Neural progenitor cell (in vitro differentiated cells): ENCODE measurements at regions not wholly inside any gene's neighbourhood (a gene's known extent, or its start where the extent isn't known, plus 50 kb on each side); places are given as distances from the start of the nearest gene placed in this dataset.
A peak's percentile ranks its signal among the peaks of the same experiment; 100 is the strongest.

Experiments used
- DNase-seq: peaks from one replicate; pipeline ENCODE4 v3.0.0-alpha.2; 2016; ENCODE audit warnings: low spot score
- H2AFZ ChIP-seq: fragments of 200-600 bp; sonication (generic); replicated peaks from 2 replicates; pipeline ENCODE4 v1.6.1; 2016; ENCODE audit warnings: antibody characterized with exemption
- H3F3A ChIP-seq: fragments of 200-600 bp; sonication (generic); 2 replicates; pipeline ENCODE4 v1.6.1; 2016; ENCODE audit warnings: antibody characterized with exemption, low read depth
- H3K27ac ChIP-seq: fragments of 200-600 bp; sonication (generic); 2 replicates; pipeline ENCODE4 v1.5.1; 2016; ENCODE audit warnings: mild to moderate bottlenecking
- H3K27me3 ChIP-seq: fragments of 200-600 bp; sonication (generic); 2 replicates; pipeline ENCODE4 v1.6.1; 2016; ENCODE audit warnings: mild to moderate bottlenecking, moderate library complexity
- H3K36me3 ChIP-seq: fragments of 200-600 bp; sonication (generic); 2 replicates; pipeline ENCODE4 v1.5.1; 2016
- H3K4me1 ChIP-seq: fragments of 200-600 bp; sonication (generic); 2 replicates; pipeline ENCODE4 v1.6.1; 2016; ENCODE audit warnings: mixed run types
- H3K4me2 ChIP-seq: fragments of 200-600 bp; sonication (generic); 2 replicates; pipeline ENCODE4 v1.6.1; 2016
- H3K4me3 ChIP-seq: fragments of 200-600 bp; sonication (generic); 2 replicates; pipeline ENCODE4 v1.5.1; 2016
- H3K79me2 ChIP-seq: fragments of 200-600 bp; sonication (generic); 2 replicates; pipeline ENCODE4 v1.6.1; 2016; ENCODE audit warnings: low read depth
- H3K9ac ChIP-seq: fragments of 200-600 bp; sonication (generic); 2 replicates; pipeline ENCODE4 v1.6.1; 2016
- H3K9me3 ChIP-seq: fragments of 200-600 bp; sonication (generic); 2 replicates; pipeline ENCODE4 v1.5.1; 2016; ENCODE audit warnings: low read depth
- H4K20me1 ChIP-seq: fragments of 200-600 bp; sonication (generic); 2 replicates; pipeline ENCODE4 v1.6.1; 2016; ENCODE audit warnings: low read depth
- H3K27ac Mint-ChIP-seq: 3 replicates; pipeline ENCODE4 v1.8.0; 2021; ENCODE audit warnings: mixed read lengths
- H3K27me3 Mint-ChIP-seq: 2 replicates; pipeline ENCODE4 v1.8.0; 2022; ENCODE audit warnings: low read depth, mild to moderate bottlenecking, inconsistent platforms, moderate library complexity, mixed read lengths; ENCODE audit not compliant: insufficient read depth
- H3K36me3 Mint-ChIP-seq: 3 replicates; pipeline ENCODE4 v1.8.0; 2021; ENCODE audit warnings: mixed read lengths
- H3K4me1 Mint-ChIP-seq: 3 replicates; pipeline ENCODE4 v1.8.0; 2021; ENCODE audit warnings: mixed read lengths
- H3K4me3 Mint-ChIP-seq: 3 replicates; pipeline ENCODE4 v1.8.0; 2021; ENCODE audit warnings: mild to moderate bottlenecking, moderate library complexity, mixed read lengths
- H3K9me3 Mint-ChIP-seq: 3 replicates; pipeline ENCODE4 v1.8.0; 2020; ENCODE audit warnings: mixed read lengths
- EZH2 ChIP-seq: fragments of 200-600 bp; sonication (generic); IDR thresholded peaks from 2 replicates; pipeline ENCODE4 v1.6.1; 2017; ENCODE audit warnings: antibody characterized with exemption, mild to moderate bottlenecking, moderate library complexity
- EZH2phosphoT487 ChIP-seq: fragments of 200-600 bp; sonication (generic); IDR thresholded peaks from 2 replicates; pipeline ENCODE4 v1.6.1; 2017; ENCODE audit warnings: antibody characterized with exemption
- TF ChIP-seq, protein P1 (sequence below): fragments of 200-600 bp; sonication (generic); IDR thresholded peaks from 2 replicates; pipeline ENCODE4 v1.5.1; 2017; ENCODE audit warnings: antibody characterized with exemption, mild to moderate bottlenecking

DNA sequence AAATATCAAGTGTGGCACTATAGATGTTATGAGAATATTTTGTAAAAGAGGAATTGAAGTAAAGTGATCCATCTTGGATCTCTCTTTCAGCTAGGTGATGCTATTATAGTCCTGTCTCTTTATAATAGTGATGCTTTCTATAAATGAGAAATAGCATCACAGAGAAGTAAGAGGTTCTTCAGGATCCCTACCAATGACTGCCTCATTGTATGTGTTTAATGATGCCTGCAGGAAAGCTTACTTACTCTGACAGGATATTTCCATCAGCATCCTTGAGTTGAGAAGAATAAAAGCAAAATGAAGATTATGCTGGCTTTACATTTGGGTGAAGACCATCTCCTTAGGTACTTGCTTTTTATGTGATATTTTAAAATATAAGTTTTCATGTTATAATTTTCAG, 846.0 kb upstream of the LRFN5 start:
- Histone ChIP-seq H3K36me3 (no peaks in the 10 kb centered on the region), H4K20me1 (no peaks in the 10 kb centered on the region), H3K4me3 (no peak overlapping the region), H2AFZ (no peak overlapping the region), H3K4me1 (peaks cover 10% of the 10 kb centered on the region), H3K9ac (no peak overlapping the region), H3F3A (no peaks in the 10 kb centered on the region), H3K27ac (no peak overlapping the region), H3K9me3 (no peaks in the 10 kb centered on the region), H3K4me2 (no peak overlapping the region), H3K27me3 (no peaks in the 10 kb centered on the region), H3K79me2 (no peaks in the 10 kb centered on the region)
- Mint-ChIP-seq H3K27ac (no peak overlapping the region), H3K36me3 (no peaks in the 10 kb centered on the region), H3K4me1 (no peaks in the 10 kb centered on the region), H3K4me3 (no peak overlapping the region), H3K9me3 (peaks cover 4% of the 10 kb centered on the region), H3K27me3 (no peaks in the 10 kb centered on the region)
- DNase-seq = peak; percentile 10
- TF ChIP-seq EZH2phosphoT487 (no peak), EZH2 (no peak)
- TF ChIP-seq, protein P1, sequence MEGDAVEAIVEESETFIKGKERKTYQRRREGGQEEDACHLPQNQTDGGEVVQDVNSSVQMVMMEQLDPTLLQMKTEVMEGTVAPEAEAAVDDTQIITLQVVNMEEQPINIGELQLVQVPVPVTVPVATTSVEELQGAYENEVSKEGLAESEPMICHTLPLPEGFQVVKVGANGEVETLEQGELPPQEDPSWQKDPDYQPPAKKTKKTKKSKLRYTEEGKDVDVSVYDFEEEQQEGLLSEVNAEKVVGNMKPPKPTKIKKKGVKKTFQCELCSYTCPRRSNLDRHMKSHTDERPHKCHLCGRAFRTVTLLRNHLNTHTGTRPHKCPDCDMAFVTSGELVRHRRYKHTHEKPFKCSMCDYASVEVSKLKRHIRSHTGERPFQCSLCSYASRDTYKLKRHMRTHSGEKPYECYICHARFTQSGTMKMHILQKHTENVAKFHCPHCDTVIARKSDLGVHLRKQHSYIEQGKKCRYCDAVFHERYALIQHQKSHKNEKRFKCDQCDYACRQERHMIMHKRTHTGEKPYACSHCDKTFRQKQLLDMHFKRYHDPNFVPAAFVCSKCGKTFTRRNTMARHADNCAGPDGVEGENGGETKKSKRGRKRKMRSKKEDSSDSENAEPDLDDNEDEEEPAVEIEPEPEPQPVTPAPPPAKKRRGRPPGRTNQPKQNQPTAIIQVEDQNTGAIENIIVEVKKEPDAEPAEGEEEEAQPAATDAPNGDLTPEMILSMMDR = no peak

DNA sequence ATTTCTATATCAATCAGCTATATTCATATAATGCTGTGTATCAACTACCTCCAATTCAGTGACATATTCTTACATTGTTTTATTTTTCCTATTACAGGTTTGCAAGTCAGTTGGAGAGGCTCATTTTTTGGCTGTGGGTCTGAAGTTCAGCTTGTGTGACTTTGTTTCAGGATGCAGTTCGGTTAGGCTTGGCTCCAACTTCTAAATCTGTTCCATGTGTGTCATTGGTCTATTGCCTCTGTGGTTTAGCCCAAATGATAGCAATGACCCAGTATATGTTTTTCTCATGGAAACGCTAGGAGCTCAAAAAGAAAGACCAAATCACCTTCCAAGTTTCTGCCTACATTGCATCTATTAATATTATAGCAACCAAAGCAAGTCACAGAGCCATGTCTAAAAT, 848.6 kb upstream of the LRFN5 start:
- Mint-ChIP-seq H3K4me3 (no peak overlapping the region), H3K27me3 (no peaks in the 10 kb centered on the region), H3K9me3 (peaks cover 4% of the 10 kb centered on the region), H3K36me3 (no peaks in the 10 kb centered on the region), H3K4me1 (no peaks in the 10 kb centered on the region), H3K27ac (no peak overlapping the region)
- Histone ChIP-seq H3K79me2 (no peaks in the 10 kb centered on the region), H3K27ac (no peak overlapping the region), H3K36me3 (no peaks in the 10 kb centered on the region), H3K9me3 (peaks cover 3% of the 10 kb centered on the region), H2AFZ (no peak overlapping the region), H3K9ac (no peak overlapping the region), H3K4me2 (no peak overlapping the region), H3F3A (no peaks in the 10 kb centered on the region), H3K4me1 (peaks cover 10% of the 10 kb centered on the region), H3K27me3 (no peaks in the 10 kb centered on the region), H3K4me3 (no peak overlapping the region), H4K20me1 (no peaks in the 10 kb centered on the region)
- no peak for DNase-seq
- TF ChIP-seq EZH2 (no peak), EZH2phosphoT487 (no peak)

DNA sequence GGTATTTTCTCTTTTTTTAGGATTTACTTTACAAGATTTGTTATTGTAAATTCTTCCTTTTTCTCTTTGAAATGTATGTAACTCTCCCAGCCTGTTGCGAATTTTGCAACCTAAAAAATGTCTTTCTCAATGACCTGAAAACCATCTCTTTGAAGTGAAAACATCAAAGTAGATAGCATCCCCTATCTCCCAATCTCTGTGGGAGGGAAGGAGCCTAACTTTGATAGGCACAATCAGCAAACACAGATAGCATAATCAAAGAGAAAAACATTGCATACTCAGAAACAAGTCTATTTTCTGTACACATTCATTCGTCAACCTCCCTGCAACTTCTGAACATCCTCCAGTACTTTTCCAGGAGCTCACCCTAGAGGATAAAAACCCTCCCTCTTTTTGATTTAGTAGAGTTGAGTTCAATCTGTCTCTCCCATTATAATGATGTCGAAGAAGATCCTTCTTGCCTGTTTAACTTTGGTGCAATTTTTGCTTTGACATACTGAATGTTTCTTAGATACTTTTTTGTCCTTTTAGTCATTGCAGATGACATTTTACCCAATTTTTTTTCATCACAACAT, 849.2 kb upstream of the LRFN5 start:
- Histone ChIP-seq H2AFZ (no peak overlapping the region), H3K4me2 (no peak overlapping the region), H3K36me3 (no peaks in the 10 kb centered on the region), H3K79me2 (no peaks in the 10 kb centered on the region), H3K27me3 (no peaks in the 10 kb centered on the region), H3K9ac (no peak overlapping the region), H4K20me1 (no peaks in the 10 kb centered on the region), H3K4me3 (no peak overlapping the region), H3K27ac (no peak overlapping the region), H3F3A (no peaks in the 10 kb centered on the region), H3K4me1 (peaks cover 10% of the 10 kb centered on the region), H3K9me3 (peaks cover 3% of the 10 kb centered on the region)
- no peak for TF ChIP-seq EZH2
- Mint-ChIP-seq H3K9me3 (peaks cover 4% of the 10 kb centered on the region), H3K36me3 (no peaks in the 10 kb centered on the region), H3K4me1 (no peaks in the 10 kb centered on the region), H3K27ac (no peak overlapping the region), H3K4me3 (no peak overlapping the region), H3K27me3 (no peaks in the 10 kb centered on the region)
- no peak for DNase-seq

DNA sequence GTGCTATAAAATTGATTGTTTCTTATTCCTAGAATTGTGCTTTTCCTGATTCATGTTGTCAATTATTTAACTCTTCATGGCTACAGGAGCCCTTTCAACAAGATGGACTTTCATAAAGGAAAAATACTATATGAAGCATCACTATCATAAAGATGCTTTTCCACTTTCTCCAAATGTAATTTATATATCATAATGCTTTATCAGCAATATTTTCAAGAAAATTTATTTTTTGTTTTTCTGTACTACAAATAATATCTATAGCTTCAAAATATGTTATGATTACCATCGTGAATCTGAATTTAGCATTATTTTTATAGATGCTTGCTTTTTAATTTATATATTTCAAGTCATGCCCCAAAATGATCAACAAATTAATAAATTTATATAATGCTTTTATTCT, 873.5 kb upstream of the LRFN5 start:
- Histone ChIP-seq H3K79me2 (no peaks in the 10 kb centered on the region), H3K9me3 (no peaks in the 10 kb centered on the region), H3K27me3 (no peaks in the 10 kb centered on the region), H4K20me1 (no peaks in the 10 kb centered on the region), H3K4me2 (no peak overlapping the region), H3K4me3 (no peak overlapping the region), H3F3A (no peaks in the 10 kb centered on the region), H3K27ac (no peak overlapping the region), H3K36me3 (no peaks in the 10 kb centered on the region), H2AFZ (no peak overlapping the region), H3K4me1 (no peaks in the 10 kb centered on the region), H3K9ac (no peak overlapping the region)
- H3K27ac Mint-ChIP-seq = no peak overlapping the region
- TF ChIP-seq, protein P1 = no peak
- TF ChIP-seq EZH2 = no peak
- no peak for TF ChIP-seq EZH2phosphoT487
- H3K27me3 Mint-ChIP-seq = no peaks in the 10 kb centered on the region
- no peaks in the 10 kb centered on the region for H3K36me3 Mint-ChIP-seq
- no peak for DNase-seq
- H3K4me3 Mint-ChIP-seq = no peak overlapping the region
- no peaks in the 10 kb centered on the region for H3K4me1 Mint-ChIP-seq
- peaks cover 7% of the 10 kb centered on the region for H3K9me3 Mint-ChIP-seq
